Rectal smooth muscle tissue (tissue), 1 donor: ENCODE measurements at regions not wholly inside any gene's neighbourhood (a gene's known extent, or its start where the extent isn't known, plus 50 kb on each side); places are given as distances from the start of the nearest gene placed in this dataset.

Experiments used
- H3K27ac ChIP-seq: one replicate; pipeline ENCODE4 v1.7.0; 2013; ENCODE audit warnings: low read depth, low read length, inconsistent platforms
- H3K27me3 ChIP-seq: one replicate; pipeline ENCODE4 v1.7.0; 2013; ENCODE audit warnings: low read length; ENCODE audit not compliant: control insufficient read depth, insufficient read depth
- H3K36me3 ChIP-seq: one replicate; pipeline ENCODE4 v1.7.0; 2013; ENCODE audit warnings: low read length; ENCODE audit not compliant: control insufficient read depth, insufficient read depth
- H3K4me1 ChIP-seq: one replicate; pipeline ENCODE4 v1.7.0; 2013; ENCODE audit warnings: low read length; ENCODE audit not compliant: control insufficient read depth, insufficient read depth
- H3K4me3 ChIP-seq: one replicate; pipeline ENCODE4 v1.7.0; 2013; ENCODE audit warnings: low read length
- H3K9ac ChIP-seq: one replicate; pipeline ENCODE4 v1.7.0; 2013; ENCODE audit warnings: low read length

DNA sequence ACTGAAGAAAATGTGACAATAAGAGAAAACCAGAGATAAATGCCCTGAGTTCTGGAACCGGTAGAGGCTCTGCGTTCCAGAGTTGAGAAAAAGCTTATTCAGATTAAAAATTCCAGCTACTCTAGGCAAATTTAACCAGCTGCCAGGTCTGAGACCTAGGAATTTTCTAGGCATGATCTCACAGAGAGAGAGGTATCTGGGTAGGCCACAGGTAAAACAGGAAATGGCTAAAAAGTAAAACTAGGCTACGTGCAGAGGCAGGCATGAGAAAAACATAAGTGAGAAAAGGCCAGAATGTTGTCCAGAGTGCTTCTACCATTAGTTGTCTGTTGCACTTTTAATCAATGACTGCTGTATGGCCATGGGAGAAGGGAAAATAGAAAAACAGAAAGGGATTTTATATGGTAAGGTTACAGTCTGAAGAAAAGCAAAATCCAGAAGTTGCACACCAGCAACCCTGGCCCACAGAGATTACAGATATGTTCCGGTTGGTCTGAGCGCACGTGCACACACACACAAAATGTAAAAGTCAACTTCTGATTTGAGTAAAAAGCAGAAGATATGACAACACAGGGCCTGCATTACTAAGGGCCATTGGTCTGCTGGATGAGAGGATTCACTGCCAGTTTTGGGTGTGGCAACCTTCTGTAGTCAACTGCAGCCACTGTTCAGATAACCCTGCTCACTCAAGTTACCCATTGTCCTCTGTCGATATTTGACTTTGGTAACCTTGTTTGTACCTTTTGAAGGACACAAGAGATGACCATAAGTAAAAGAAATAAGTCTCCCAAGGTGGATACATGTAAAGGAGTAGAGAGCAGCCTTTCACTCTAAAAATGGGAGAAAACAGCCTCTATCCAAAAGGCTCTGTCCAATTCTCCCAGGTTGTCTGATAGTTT lies 266.0 kb downstream of the DTWD2 start:
- Histone ChIP-seq H3K36me3 (no peaks in the 10 kb centered on the region), H3K4me3 (no peak overlapping the region), H3K4me1 (no peaks in the 10 kb centered on the region), H3K27me3 (no peaks in the 10 kb centered on the region), H3K27ac (no peak overlapping the region), H3K9ac (no peak overlapping the region)

DNA sequence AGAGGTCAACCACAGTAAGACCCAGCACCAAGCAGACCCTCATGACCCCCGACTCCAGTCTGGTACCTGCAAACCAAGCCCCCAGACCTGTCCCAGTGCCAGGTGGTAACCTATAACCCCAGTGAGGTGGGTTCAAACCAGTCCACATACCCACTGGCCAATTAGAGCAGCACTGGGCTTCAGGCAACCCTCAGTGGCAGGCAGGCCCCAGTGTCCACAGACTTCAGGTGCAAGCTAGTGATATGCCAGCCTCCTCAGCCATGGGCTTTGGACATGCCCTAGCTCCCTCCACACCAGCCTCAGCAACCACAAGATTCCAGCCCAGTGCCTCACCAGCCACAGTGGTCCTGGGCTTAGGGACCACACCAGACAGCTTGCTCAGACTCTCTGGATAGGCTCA lies 276.6 kb downstream of the DTWD2 start:
- H3K4me1 ChIP-seq = no peaks in the 10 kb centered on the region
- no peaks in the 10 kb centered on the region for H3K27me3 ChIP-seq
- no peak overlapping the region for H3K4me3 ChIP-seq
- no peak overlapping the region for H3K9ac ChIP-seq
- H3K27ac ChIP-seq = no peak overlapping the region
- no peaks in the 10 kb centered on the region for H3K36me3 ChIP-seq

DNA sequence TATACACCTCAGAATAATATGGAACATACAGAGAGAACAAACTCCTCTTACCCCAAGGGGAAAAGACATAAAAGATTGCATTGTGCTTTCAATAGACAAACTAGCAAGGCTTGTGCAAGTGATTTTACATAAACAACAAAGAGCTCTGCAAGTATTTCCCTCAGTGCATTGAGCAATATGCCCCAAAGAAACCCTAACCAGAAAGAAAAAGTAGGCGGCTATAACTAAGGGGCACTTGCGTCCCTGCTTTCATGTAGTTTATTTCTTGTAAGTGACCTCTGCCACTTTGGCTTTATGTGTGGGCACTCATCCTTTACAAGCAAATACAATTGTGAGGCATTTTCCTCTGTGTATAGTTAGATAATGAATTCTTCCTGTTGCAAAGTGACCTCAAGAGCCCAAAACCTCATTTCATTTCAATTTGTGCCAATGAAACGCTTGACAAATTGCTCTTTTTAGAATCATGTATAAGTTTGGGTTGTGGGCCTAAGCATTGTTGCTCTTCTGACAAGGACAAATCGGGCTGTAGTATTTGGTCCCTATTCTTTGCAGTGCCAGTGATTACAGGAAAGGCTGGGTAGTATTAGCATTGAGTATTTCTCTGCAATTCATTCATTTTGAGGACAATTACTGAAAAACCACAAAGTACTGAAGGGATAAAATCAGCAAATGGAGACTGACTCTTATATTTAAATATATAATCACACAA lies 282.2 kb downstream of the DTWD2 start:
- Histone ChIP-seq H3K27ac (no peak overlapping the region), H3K36me3 (no peaks in the 10 kb centered on the region), H3K9ac (no peak overlapping the region), H3K4me1 (no peaks in the 10 kb centered on the region), H3K4me3 (no peak overlapping the region), H3K27me3 (no peaks in the 10 kb centered on the region)

GRCh38 chr5:118703241-118703640 lies 285.1 kb downstream of the DTWD2 start:
- Histone ChIP-seq H3K4me3 (no peak overlapping the region), H3K27ac (no peak overlapping the region), H3K27me3 (no peaks in the 10 kb centered on the region), H3K9ac (no peak overlapping the region), H3K36me3 (no peaks in the 10 kb centered on the region), H3K4me1 (no peaks in the 10 kb centered on the region)

- no peaks in the 10 kb centered on the region for H3K4me1 ChIP-seq
- no peak overlapping the region for H3K27ac ChIP-seq
- no peaks in the 10 kb centered on the region for H3K27me3 ChIP-seq
- H3K36me3 ChIP-seq = no peaks in the 10 kb centered on the region
- H3K9ac ChIP-seq = no peak overlapping the region
- H3K4me3 ChIP-seq = no peak overlapping the region
Observed at GRCh38 chr5:118701791-118702190, 286.6 kb downstream of the DTWD2 start.

GRCh38 chr5:118700510-118700909 lies 287.8 kb downstream of the DTWD2 start:
- Histone ChIP-seq H3K27me3 (no peaks in the 10 kb centered on the region), H3K27ac (no peak overlapping the region), H3K4me1 (no peaks in the 10 kb centered on the region), H3K36me3 (no peaks in the 10 kb centered on the region), H3K4me3 (no peak overlapping the region), H3K9ac (no peak overlapping the region)

DNA sequence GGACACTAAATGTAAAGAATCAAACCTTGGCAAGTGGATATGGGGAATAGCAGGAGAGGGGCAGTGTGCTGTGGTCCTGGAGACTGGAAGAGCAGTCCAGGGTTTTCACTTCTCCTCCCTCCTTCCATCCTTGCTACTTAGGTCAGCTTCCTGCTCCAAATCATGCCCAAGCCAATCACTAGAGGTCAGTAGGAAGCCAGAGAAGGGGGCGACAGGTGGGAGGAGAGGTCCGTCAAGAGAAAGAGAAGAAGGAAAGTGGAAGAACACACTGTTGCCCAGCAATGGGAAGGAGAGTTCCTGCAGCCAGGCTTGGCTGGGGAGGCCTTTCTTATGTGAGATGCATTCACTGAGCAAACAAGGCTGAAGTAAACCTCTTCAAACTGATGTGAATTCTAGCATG lies 289.6 kb downstream of the DTWD2 start:
- Histone ChIP-seq H3K27me3 (no peaks in the 10 kb centered on the region), H3K9ac (no peak overlapping the region), H3K27ac (no peak overlapping the region), H3K4me1 (no peaks in the 10 kb centered on the region), H3K36me3 (no peaks in the 10 kb centered on the region), H3K4me3 (no peak overlapping the region)

- H3K9ac ChIP-seq = no peak overlapping the region
Observed at GRCh38 chr5:118696076-118696475, 292.3 kb downstream of the DTWD2 start.

GRCh38 chr5:118692811-118693342 lies 295.5 kb downstream of the DTWD2 start:
- Histone ChIP-seq H3K4me3 (no peak overlapping the region), H3K36me3 (no peaks in the 10 kb centered on the region), H3K9ac (no peak overlapping the region), H3K27me3 (no peaks in the 10 kb centered on the region), H3K27ac (no peak overlapping the region), H3K4me1 (no peaks in the 10 kb centered on the region)

More at GRCh38 chr5:118696076-118696475, 292.3 kb downstream of the DTWD2 start:
- H3K27me3 ChIP-seq = no peaks in the 10 kb centered on the region
- H3K4me3 ChIP-seq = no peak overlapping the region
- no peaks in the 10 kb centered on the region for H3K4me1 ChIP-seq
- H3K27ac ChIP-seq = no peak overlapping the region
- no peaks in the 10 kb centered on the region for H3K36me3 ChIP-seq

GRCh38 chr5:118687661-118688621 lies 300.4 kb downstream of the DTWD2 start:
- Histone ChIP-seq H3K27ac (no peak overlapping the region), H3K4me3 (no peak overlapping the region), H3K36me3 (no peaks in the 10 kb centered on the region), H3K9ac (no peak overlapping the region), H3K4me1 (no peaks in the 10 kb centered on the region), H3K27me3 (no peaks in the 10 kb centered on the region)

GRCh38 chr5:118687100-118687499 lies 301.2 kb downstream of the DTWD2 start:
- H3K36me3 ChIP-seq = no peaks in the 10 kb centered on the region
- no peaks in the 10 kb centered on the region for H3K27me3 ChIP-seq
- H3K4me3 ChIP-seq = no peak overlapping the region
- H3K4me1 ChIP-seq = no peaks in the 10 kb centered on the region
- H3K27ac ChIP-seq = no peak overlapping the region
- H3K9ac ChIP-seq = no peak overlapping the region

- no peak overlapping the region for H3K27ac ChIP-seq
- no peak overlapping the region for H3K4me3 ChIP-seq
- H3K4me1 ChIP-seq = no peaks in the 10 kb centered on the region
- no peak overlapping the region for H3K9ac ChIP-seq
- no peaks in the 10 kb centered on the region for H3K36me3 ChIP-seq
- H3K27me3 ChIP-seq = no peaks in the 10 kb centered on the region
Observed at GRCh38 chr5:118681655-118682054, 306.7 kb downstream of the DTWD2 start.
